Neural crest cell (in vitro differentiated cells): ENCODE measurements at regions not wholly inside any gene's neighbourhood (a gene's known extent, or its start where the extent isn't known, plus 50 kb on each side); places are given as distances from the start of the nearest gene placed in this dataset.

Source experiments
- DNase-seq: peaks from one replicate; pipeline ENCODE4 v3.0.0; 2021; ENCODE audit warnings: low read depth, mixed read lengths, low spot score
- H3K27ac Mint-ChIP-seq: one replicate; pipeline ENCODE4 v1.8.0; 2021; ENCODE audit warnings: mild to moderate bottlenecking, mixed read lengths; ENCODE audit not compliant: unreplicated experiment
- H3K27me3 Mint-ChIP-seq: 2 replicates; pipeline ENCODE4 v1.8.0; 2021; ENCODE audit warnings: low read depth, mild to moderate bottlenecking, mixed read lengths
- H3K36me3 Mint-ChIP-seq: 2 replicates; pipeline ENCODE4 v1.8.0; 2021; ENCODE audit warnings: low read depth, mild to moderate bottlenecking, mixed read lengths
- H3K4me1 Mint-ChIP-seq: 2 replicates; pipeline ENCODE4 v1.8.0; 2021; ENCODE audit warnings: mixed read lengths
- H3K4me3 Mint-ChIP-seq: one replicate; pipeline ENCODE4 v1.8.0; 2021; ENCODE audit warnings: mild to moderate bottlenecking, mixed read lengths
- H3K9me3 Mint-ChIP-seq: 2 replicates; pipeline ENCODE4 v1.8.0; 2021; ENCODE audit warnings: mixed read lengths
- TF ChIP-seq, protein P1 (sequence below): fragments of 200-600 bp; sonication (generic); conservative IDR thresholded peaks from 2 replicates; pipeline ENCODE4 v1.5.0; 2021; ENCODE audit warnings: antibody characterized with exemption, mild to moderate bottlenecking

GRCh38 chr1:96370757-96371156 lies 350.8 kb upstream of the PTBP2 start:
- H3K27me3 Mint-ChIP-seq = no peaks in the 10 kb centered on the region
- no peak overlapping the region for H3K27ac Mint-ChIP-seq
- no peak overlapping the region for H3K4me3 Mint-ChIP-seq
- no peaks in the 10 kb centered on the region for H3K36me3 Mint-ChIP-seq
- DNase-seq = no peak
- TF ChIP-seq, protein P1, sequence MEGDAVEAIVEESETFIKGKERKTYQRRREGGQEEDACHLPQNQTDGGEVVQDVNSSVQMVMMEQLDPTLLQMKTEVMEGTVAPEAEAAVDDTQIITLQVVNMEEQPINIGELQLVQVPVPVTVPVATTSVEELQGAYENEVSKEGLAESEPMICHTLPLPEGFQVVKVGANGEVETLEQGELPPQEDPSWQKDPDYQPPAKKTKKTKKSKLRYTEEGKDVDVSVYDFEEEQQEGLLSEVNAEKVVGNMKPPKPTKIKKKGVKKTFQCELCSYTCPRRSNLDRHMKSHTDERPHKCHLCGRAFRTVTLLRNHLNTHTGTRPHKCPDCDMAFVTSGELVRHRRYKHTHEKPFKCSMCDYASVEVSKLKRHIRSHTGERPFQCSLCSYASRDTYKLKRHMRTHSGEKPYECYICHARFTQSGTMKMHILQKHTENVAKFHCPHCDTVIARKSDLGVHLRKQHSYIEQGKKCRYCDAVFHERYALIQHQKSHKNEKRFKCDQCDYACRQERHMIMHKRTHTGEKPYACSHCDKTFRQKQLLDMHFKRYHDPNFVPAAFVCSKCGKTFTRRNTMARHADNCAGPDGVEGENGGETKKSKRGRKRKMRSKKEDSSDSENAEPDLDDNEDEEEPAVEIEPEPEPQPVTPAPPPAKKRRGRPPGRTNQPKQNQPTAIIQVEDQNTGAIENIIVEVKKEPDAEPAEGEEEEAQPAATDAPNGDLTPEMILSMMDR = no peak
- H3K4me1 Mint-ChIP-seq = no peaks in the 10 kb centered on the region
- H3K9me3 Mint-ChIP-seq = peaks cover 2% of the 10 kb centered on the region

GRCh38 chr1:96372881-96373280 lies 348.7 kb upstream of the PTBP2 start:
- DNase-seq = no peak
- Mint-ChIP-seq H3K4me1 (no peaks in the 10 kb centered on the region), H3K27ac (no peak overlapping the region), H3K36me3 (no peaks in the 10 kb centered on the region), H3K27me3 (no peaks in the 10 kb centered on the region), H3K9me3 (peaks cover 2% of the 10 kb centered on the region), H3K4me3 (no peak overlapping the region)
- TF ChIP-seq, protein P1 = no peak

- Mint-ChIP-seq H3K4me1 (no peaks in the 10 kb centered on the region), H3K27me3 (no peaks in the 10 kb centered on the region), H3K36me3 (no peaks in the 10 kb centered on the region), H3K4me3 (no peak overlapping the region), H3K27ac (no peak overlapping the region), H3K9me3 (peaks cover 8% of the 10 kb centered on the region)
- no peak for DNase-seq
- TF ChIP-seq, protein P1 = no peak
Observed at GRCh38 chr1:96374076-96374762, 347.4 kb upstream of the PTBP2 start.

- no peak for DNase-seq
- Mint-ChIP-seq H3K4me3 (no peak overlapping the region), H3K4me1 (no peaks in the 10 kb centered on the region), H3K9me3 (peaks cover 8% of the 10 kb centered on the region), H3K27ac (no peak overlapping the region), H3K36me3 (no peaks in the 10 kb centered on the region), H3K27me3 (no peaks in the 10 kb centered on the region)
- TF ChIP-seq, protein P1 = no peak
Observed at GRCh38 chr1:96376846-96377245, 344.7 kb upstream of the PTBP2 start.

GRCh38 chr1:96384611-96385010 lies 337.0 kb upstream of the PTBP2 start:
- no peak for DNase-seq
- Mint-ChIP-seq H3K9me3 (peaks cover 11% of the 10 kb centered on the region), H3K36me3 (peaks cover 3% of the 10 kb centered on the region), H3K4me3 (no peak overlapping the region), H3K27ac (no peak overlapping the region), H3K27me3 (no peaks in the 10 kb centered on the region), H3K4me1 (no peaks in the 10 kb centered on the region)
- TF ChIP-seq, protein P1 = no peak
